ENCODE measurements at regions not wholly inside any gene's neighbourhood (a gene's known extent, or its start where the extent isn't known, plus 50 kb on each side); places are given as distances from the start of the nearest gene placed in this dataset.

GRCh38 chr14:101289911-101290310, 271.4 kb upstream of the DIO3 start:
- Histone ChIP-seq H3K4me1 (ENCODE audit: insufficient read depth, low read length, poor library complexity, severe bottlenecking) (no peaks in the 10 kb centered on the region), H3K27me3 (replicated peaks; ENCODE audit: insufficient read depth, low read depth, low read length, poor library complexity) (peaks cover 26% of the 10 kb centered on the region), H3K36me3 (ENCODE audit: insufficient read depth, low read length, poor library complexity, severe bottlenecking) (no peaks in the 10 kb centered on the region), H3K4me3 (ENCODE audit: low read depth, low read length, poor library complexity, severe bottlenecking) (no peak overlapping the region), H3K9me3 (ENCODE audit: low read depth, low read length, poor library complexity, severe bottlenecking) (no peaks in the 10 kb centered on the region), H3K27ac (ENCODE audit: low read depth, low read length, poor library complexity, severe bottlenecking) (no peak overlapping the region)
- TF ChIP-seq CTCF (conservative IDR thresholded peaks at IDR 0.05; ENCODE audit: low read depth, low read length) (no peak), EZH2 (IDR thresholded peaks at IDR 0.05; ENCODE audit: borderline replicate concordance, low read depth, low read length, poor library complexity, severe bottlenecking) (no peak)
- ChIA-PET CTCF (no interaction called here), POLR2A (ENCODE audit: low non-redundant PET) (no interaction called here)
- no TSS peak for BruUV-seq (replicated peaks)
- intact Hi-C loops (cut with micrococcal nuclease; ENCODE audit: unreplicated experiment), result no loop called here
- no peak for DNase-seq (ENCODE audit: low spot score)

GRCh38 chr14:101290611-101291010, 270.7 kb upstream of the DIO3 start:
- Histone ChIP-seq H3K27me3 (replicated peaks; ENCODE audit: insufficient read depth, low read depth, low read length, poor library complexity) (peaks cover 22% of the 10 kb centered on the region), H3K4me3 (ENCODE audit: low read depth, low read length, poor library complexity, severe bottlenecking) (no peak overlapping the region), H3K27ac (ENCODE audit: low read depth, low read length, poor library complexity, severe bottlenecking) (no peak overlapping the region), H3K4me1 (ENCODE audit: insufficient read depth, low read length, poor library complexity, severe bottlenecking) (no peaks in the 10 kb centered on the region), H3K36me3 (ENCODE audit: insufficient read depth, low read length, poor library complexity, severe bottlenecking) (no peaks in the 10 kb centered on the region), H3K9me3 (ENCODE audit: low read depth, low read length, poor library complexity, severe bottlenecking) (no peaks in the 10 kb centered on the region)
- no TSS peak for BruUV-seq (replicated peaks)
- no peak for DNase-seq (ENCODE audit: low spot score)
- intact Hi-C loops (cut with micrococcal nuclease; ENCODE audit: unreplicated experiment), result no loop called here
- POLR2A ChIA-PET (ENCODE audit: low non-redundant PET), result no interaction called here
- CTCF ChIA-PET, result no interaction called here
- TF ChIP-seq CTCF (conservative IDR thresholded peaks at IDR 0.05; ENCODE audit: low read depth, low read length) (no peak), EZH2 (IDR thresholded peaks at IDR 0.05; ENCODE audit: borderline replicate concordance, low read depth, low read length, poor library complexity, severe bottlenecking) (no peak)

GRCh38 chr14:101291390-101291789, 269.9 kb upstream of the DIO3 start:
- ChIA-PET CTCF (no interaction called here), POLR2A (ENCODE audit: low non-redundant PET) (no interaction called here)
- no peak for DNase-seq (ENCODE audit: low spot score)
- TF ChIP-seq CTCF (conservative IDR thresholded peaks at IDR 0.05; ENCODE audit: low read depth, low read length) (no peak), EZH2 (IDR thresholded peaks at IDR 0.05; ENCODE audit: borderline replicate concordance, low read depth, low read length, poor library complexity, severe bottlenecking) (no peak)
- intact Hi-C loops (cut with micrococcal nuclease; ENCODE audit: unreplicated experiment), result no loop called here
- no peaks in the 10 kb centered on the region for H3K4me1 ChIP-seq (ENCODE audit: insufficient read depth, low read length, poor library complexity, severe bottlenecking)
- H3K36me3 ChIP-seq (ENCODE audit: insufficient read depth, low read length, poor library complexity, severe bottlenecking), result no peaks in the 10 kb centered on the region
- no peaks in the 10 kb centered on the region for H3K9me3 ChIP-seq (ENCODE audit: low read depth, low read length, poor library complexity, severe bottlenecking)
- no peak overlapping the region for H3K4me3 ChIP-seq (ENCODE audit: low read depth, low read length, poor library complexity, severe bottlenecking)
- H3K27ac ChIP-seq (ENCODE audit: low read depth, low read length, poor library complexity, severe bottlenecking), result no peak overlapping the region
- no TSS peak for BruUV-seq (replicated peaks)
- H3K27me3 ChIP-seq (replicated peaks; ENCODE audit: insufficient read depth, low read depth, low read length, poor library complexity), result peaks cover 17% of the 10 kb centered on the region

Measured in A673 (cell line).